ENCODE measurements at regions not wholly inside any gene's neighbourhood (a gene's known extent, or its start where the extent isn't known, plus 50 kb on each side); places are given as distances from the start of the nearest gene placed in this dataset.

DNA sequence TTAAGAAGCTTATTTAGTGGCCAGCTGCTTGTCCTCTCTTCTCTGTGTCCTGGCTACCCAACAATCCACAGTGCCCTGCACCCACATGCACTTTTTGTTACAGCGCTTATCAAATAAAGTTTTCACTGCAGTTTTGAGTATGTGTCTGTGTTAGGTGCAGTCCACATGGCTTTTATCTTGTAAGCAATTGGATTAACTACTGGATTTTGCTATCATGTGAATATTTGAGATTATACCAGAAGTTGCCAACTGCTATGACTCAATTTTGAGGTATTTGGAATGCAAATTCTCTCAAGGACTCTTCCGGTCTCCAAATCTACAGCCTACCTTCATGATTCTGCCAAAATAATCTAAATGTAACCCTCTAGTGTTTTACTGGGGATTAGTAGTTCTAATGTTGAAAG, 690.2 kb downstream of the NR2F1-AS1 start:
- Mint-ChIP-seq H3K27me3 (no peaks in the 10 kb centered on the region), H3K36me3 (ENCODE audit: low read depth) (no peaks in the 10 kb centered on the region), H3K4me1 (no peaks in the 10 kb centered on the region), H3K27ac (no peak overlapping the region), H3K4me3 (no peak overlapping the region), H3K9me3 (peaks cover 5% of the 10 kb centered on the region)
- DNase-seq = no peak
- ChIA-PET CTCF (no interaction called here), POLR2A (no interaction called here)

DNA sequence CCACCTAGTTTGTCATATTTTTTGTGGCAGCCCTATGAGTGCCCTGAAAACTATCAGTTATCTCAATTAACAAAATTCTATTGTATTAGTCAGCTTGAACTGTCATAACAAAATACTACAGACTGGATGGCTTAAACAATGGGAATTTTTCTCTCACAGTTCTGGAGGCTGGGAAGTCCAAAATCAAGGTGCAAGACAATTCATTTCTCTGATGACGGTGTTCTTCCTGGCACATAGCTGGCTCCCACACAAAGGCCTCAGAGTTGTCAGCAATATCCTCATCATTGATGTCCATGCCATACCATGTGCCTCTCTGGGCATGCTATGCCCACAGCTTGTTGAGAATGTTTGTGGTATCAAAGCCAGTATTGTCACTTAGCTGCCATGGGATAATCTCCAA, 691.9 kb downstream of the NR2F1-AS1 start:
- Mint-ChIP-seq H3K4me1 (no peaks in the 10 kb centered on the region), H3K9me3 (peaks cover 5% of the 10 kb centered on the region), H3K27ac (no peak overlapping the region), H3K27me3 (no peaks in the 10 kb centered on the region), H3K36me3 (ENCODE audit: low read depth) (no peaks in the 10 kb centered on the region), H3K4me3 (no peak overlapping the region)
- CTCF ChIA-PET = no interaction called here
- DNase-seq = no peak
- POLR2A ChIA-PET = no interaction called here

DNA sequence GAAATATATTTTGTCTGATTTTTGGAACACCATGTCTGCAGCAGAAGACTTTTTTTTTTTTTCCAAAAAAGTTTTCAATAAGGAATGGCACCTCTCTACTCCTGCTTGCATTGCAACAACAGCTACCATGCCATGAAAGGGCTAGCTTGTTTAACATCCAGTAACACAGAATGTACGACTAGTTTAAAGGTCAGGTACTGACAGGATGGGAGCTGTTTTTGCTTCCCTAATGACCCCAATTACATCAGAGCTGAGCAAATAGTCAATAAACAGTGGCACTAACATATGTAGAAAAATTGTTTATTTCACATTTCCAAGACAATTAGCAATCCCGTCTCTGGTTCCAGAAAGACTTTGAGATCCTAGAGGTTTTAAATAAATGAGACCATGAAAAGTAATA, 693.8 kb downstream of the NR2F1-AS1 start:
- Mint-ChIP-seq H3K4me1 (no peaks in the 10 kb centered on the region), H3K9me3 (peaks cover 5% of the 10 kb centered on the region), H3K36me3 (ENCODE audit: low read depth) (no peaks in the 10 kb centered on the region), H3K27ac (no peak overlapping the region), H3K27me3 (no peaks in the 10 kb centered on the region), H3K4me3 (no peak overlapping the region)
- ChIA-PET CTCF (interaction anchor here (0.7 kb wide), 1 partner anchor 1237 kb away, joined by 3 read pairs; no protein-coding TSS in a partner anchor), POLR2A (no interaction called here)
- no peak for DNase-seq

DNA sequence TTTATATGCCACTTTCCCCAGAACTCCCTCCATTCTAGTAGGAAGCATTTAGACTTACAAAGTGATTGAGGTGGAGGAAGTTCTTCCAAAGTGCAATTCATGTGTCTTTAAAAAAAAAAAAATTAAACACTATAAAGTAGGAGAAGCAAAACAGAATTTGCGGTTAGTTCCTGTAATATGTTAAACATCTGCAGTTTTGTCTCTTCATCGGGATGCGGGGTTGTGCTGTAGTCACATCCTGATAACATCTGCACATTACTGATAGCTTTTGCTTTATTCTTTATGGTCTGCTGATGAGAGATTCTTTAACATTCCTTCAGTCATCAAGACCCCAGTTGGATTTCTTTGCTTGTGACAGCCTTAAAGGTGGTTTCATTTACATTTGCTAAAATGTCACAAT, 694.3 kb downstream of the NR2F1-AS1 start:
- CTCF ChIA-PET = interaction anchor here (0.7 kb wide), 1 partner anchor 1237 kb away, joined by 3 read pairs; no protein-coding TSS in a partner anchor
- Mint-ChIP-seq H3K36me3 (ENCODE audit: low read depth) (no peaks in the 10 kb centered on the region), H3K9me3 (peaks cover 5% of the 10 kb centered on the region), H3K4me1 (no peaks in the 10 kb centered on the region), H3K27ac (no peak overlapping the region), H3K4me3 (no peak overlapping the region), H3K27me3 (no peaks in the 10 kb centered on the region)
- DNase-seq = no peak
- POLR2A ChIA-PET = no interaction called here

DNA sequence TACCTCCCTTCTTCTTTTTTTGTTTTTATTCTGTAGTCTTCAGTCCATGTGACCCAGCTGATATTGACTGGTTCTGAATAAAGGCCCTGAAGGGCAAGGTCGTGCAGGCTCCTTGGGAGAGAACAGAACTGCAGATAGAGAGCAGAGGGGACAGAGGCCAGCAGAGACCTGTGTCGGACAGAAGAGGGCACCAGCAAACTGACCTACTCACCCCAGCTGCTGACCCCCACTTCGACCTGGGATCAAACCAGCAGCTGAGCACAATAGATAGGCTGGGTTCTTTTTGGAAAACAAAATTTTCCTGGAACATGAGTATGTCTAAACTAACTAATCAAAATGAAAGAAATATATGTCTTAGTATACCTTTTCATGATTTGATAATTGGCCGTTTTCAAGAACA, 695.1 kb downstream of the NR2F1-AS1 start:
- H3K4me3 Mint-ChIP-seq = no peak overlapping the region
- ChIA-PET CTCF (no interaction called here), POLR2A (no interaction called here)
- no peak for DNase-seq
- no peaks in the 10 kb centered on the region for H3K36me3 Mint-ChIP-seq (ENCODE audit: low read depth)
- no peak overlapping the region for H3K27ac Mint-ChIP-seq
- peaks cover 5% of the 10 kb centered on the region for H3K9me3 Mint-ChIP-seq
- H3K27me3 Mint-ChIP-seq = no peaks in the 10 kb centered on the region
- no peaks in the 10 kb centered on the region for H3K4me1 Mint-ChIP-seq

DNA sequence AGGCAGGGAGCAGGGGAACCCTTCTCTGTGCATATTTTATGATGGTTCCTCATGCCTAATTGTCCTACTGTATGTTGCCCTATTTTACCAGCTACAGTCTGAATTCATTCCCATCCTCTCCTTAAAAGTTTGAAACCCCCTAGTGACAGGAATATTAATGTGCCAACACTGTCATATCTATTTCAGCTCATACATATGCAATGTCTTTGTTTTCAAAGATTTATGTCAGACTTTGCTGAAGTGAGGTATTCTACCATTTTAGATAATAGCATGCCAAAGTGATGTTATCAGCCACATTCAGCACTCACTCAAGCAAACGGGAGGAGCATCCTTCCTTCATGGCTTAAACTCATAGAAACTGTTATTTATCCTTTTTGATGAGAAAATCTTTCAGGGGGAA, 696.5 kb downstream of the NR2F1-AS1 start:
- H3K27ac Mint-ChIP-seq = no peak overlapping the region
- ChIA-PET CTCF (no interaction called here), POLR2A (no interaction called here)
- no peak overlapping the region for H3K4me3 Mint-ChIP-seq
- H3K27me3 Mint-ChIP-seq = no peaks in the 10 kb centered on the region
- H3K9me3 Mint-ChIP-seq = peaks cover 5% of the 10 kb centered on the region
- no peaks in the 10 kb centered on the region for H3K36me3 Mint-ChIP-seq (ENCODE audit: low read depth)
- H3K4me1 Mint-ChIP-seq = no peaks in the 10 kb centered on the region
- no peak for DNase-seq

DNA sequence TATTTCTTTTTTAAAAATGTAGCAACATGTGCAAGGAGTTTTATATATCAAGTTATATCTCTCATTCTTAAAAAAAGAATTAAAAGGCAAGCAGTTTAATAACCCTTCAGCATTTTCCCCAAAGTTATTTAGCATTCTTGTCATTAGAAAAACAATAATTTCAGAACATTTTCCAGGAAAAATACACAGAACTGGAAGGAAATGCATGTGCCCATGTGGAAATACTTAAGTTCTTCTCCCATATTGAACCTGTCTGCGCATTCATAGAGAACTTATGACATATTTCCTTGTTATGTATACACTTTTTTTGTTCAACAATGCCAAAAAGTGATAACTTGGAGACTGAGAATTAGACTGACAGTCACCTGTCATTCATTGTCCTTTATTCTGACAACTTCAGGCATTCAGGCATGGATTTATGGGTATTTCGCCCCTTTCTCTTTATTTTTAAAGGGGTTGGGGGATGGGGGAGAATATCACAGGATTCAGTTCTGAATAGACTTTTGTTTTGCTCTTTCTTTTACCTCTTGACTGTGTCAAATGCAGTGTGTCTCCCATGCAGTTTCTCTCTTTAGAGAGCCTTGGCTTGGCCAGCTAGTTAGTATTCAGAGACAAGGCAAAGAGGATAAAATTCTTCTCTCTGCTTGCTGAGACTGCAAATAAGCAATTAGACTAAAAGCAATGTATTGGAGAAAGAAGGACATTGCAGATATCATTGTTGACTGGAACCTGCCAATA, 701.0 kb downstream of the NR2F1-AS1 start:
- ChIA-PET CTCF (no interaction called here), POLR2A (no interaction called here)
- no peaks in the 10 kb centered on the region for H3K4me1 Mint-ChIP-seq
- H3K36me3 Mint-ChIP-seq (ENCODE audit: low read depth) = no peaks in the 10 kb centered on the region
- H3K9me3 Mint-ChIP-seq = peaks cover 11% of the 10 kb centered on the region
- DNase-seq = no peak
- H3K27me3 Mint-ChIP-seq = no peaks in the 10 kb centered on the region
- no peak overlapping the region for H3K27ac Mint-ChIP-seq
- no peak overlapping the region for H3K4me3 Mint-ChIP-seq

DNA sequence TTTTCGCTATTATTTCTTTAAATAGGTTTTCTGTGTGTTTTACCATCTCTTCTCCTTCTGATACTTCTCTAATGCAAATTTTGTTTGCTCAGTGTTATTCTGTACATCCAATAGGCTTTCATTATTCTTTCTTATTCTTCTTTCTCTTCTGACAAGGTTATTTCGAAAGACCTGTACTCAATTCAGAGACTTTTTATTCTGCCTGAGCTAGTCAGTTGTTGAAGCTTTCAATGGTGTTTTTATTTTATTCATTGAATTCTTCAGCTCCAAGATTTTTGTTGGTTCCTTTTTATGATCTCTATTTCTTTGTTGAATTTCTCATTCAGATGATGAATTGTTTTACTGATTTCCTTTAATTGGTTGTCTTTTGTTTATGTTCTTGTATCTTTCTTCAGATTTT, 706.2 kb downstream of the NR2F1-AS1 start:
- Mint-ChIP-seq H3K36me3 (ENCODE audit: low read depth) (no peaks in the 10 kb centered on the region), H3K27ac (no peak overlapping the region), H3K27me3 (no peaks in the 10 kb centered on the region), H3K4me3 (no peak overlapping the region), H3K4me1 (no peaks in the 10 kb centered on the region), H3K9me3 (peaks cover 17% of the 10 kb centered on the region)
- ChIA-PET POLR2A (no interaction called here), CTCF (no interaction called here)
- no peak for DNase-seq

DNA sequence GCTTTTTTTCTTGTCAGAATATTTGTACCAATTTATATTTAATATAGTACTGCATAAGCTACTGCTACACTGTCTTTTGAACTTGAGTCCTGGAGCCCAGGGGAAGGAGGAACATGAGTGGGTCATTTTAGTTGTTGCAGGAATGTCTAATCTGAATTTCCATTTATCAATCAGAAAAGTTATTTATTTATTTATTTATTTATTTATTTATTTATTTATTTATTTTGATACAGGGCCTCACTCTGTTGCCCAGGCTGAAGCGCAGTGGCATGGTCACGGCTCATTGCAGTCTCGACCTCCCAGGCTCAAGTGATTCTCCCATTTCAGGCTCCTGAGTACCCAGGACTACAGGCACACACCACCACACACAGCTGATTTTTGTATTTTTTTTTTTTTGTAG, 712.6 kb downstream of the NR2F1-AS1 start:
- DNase-seq = no peak
- Mint-ChIP-seq H3K4me1 (no peaks in the 10 kb centered on the region), H3K9me3 (peaks cover 5% of the 10 kb centered on the region), H3K36me3 (ENCODE audit: low read depth) (no peaks in the 10 kb centered on the region), H3K4me3 (no peak overlapping the region), H3K27me3 (no peaks in the 10 kb centered on the region), H3K27ac (no peak overlapping the region)
- CTCF ChIA-PET = no interaction called here
- POLR2A ChIA-PET = no interaction called here

DNA sequence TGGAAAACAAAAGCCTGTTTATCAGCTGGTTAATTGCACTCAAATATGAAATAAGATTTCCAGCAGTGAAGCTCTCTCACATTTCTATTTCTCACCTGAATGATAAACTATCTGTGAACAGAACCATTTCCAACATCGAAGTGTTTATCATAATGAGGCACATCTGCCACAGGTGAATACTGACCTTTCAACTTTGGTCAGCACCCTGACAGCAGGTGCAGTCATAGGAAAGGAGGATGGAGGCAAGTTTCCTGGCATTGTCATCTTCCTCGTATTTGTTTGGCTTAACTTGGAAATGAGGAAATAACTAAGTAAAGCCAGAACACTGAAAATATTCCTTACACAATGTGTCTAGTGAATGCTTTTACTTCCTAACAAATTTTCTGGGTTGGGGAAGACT, 716.4 kb downstream of the NR2F1-AS1 start:
- Mint-ChIP-seq H3K4me3 (no peak overlapping the region), H3K27ac (no peak overlapping the region), H3K27me3 (no peaks in the 10 kb centered on the region), H3K36me3 (ENCODE audit: low read depth) (no peaks in the 10 kb centered on the region), H3K9me3 (no peaks in the 10 kb centered on the region), H3K4me1 (no peaks in the 10 kb centered on the region)
- no peak for DNase-seq
- CTCF ChIA-PET = no interaction called here
- POLR2A ChIA-PET = no interaction called here

DNA sequence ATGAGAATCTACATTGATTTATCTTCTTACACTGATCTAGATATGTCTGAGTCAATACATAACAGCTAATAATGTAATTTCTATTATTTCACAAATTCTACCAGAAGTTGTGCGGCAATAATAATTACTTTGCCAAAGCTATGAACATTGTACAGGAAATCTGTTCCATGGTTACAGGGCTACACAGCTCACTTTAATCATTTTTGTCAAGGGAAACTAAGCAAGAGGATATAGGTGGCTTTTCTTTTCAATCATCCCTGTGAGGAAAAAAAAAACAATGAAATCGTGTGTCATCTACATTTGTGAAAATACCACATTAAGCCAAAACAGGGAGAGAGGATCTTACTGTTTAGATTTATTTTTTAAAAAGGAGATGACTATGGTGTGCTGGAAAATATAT, 717.4 kb downstream of the NR2F1-AS1 start:
- H3K4me3 Mint-ChIP-seq = no peak overlapping the region
- H3K36me3 Mint-ChIP-seq (ENCODE audit: low read depth) = no peaks in the 10 kb centered on the region
- POLR2A ChIA-PET = no interaction called here
- CTCF ChIA-PET = no interaction called here
- no peak for DNase-seq
- no peaks in the 10 kb centered on the region for H3K9me3 Mint-ChIP-seq
- H3K27me3 Mint-ChIP-seq = no peaks in the 10 kb centered on the region
- H3K27ac Mint-ChIP-seq = no peak overlapping the region
- H3K4me1 Mint-ChIP-seq = no peaks in the 10 kb centered on the region

DNA sequence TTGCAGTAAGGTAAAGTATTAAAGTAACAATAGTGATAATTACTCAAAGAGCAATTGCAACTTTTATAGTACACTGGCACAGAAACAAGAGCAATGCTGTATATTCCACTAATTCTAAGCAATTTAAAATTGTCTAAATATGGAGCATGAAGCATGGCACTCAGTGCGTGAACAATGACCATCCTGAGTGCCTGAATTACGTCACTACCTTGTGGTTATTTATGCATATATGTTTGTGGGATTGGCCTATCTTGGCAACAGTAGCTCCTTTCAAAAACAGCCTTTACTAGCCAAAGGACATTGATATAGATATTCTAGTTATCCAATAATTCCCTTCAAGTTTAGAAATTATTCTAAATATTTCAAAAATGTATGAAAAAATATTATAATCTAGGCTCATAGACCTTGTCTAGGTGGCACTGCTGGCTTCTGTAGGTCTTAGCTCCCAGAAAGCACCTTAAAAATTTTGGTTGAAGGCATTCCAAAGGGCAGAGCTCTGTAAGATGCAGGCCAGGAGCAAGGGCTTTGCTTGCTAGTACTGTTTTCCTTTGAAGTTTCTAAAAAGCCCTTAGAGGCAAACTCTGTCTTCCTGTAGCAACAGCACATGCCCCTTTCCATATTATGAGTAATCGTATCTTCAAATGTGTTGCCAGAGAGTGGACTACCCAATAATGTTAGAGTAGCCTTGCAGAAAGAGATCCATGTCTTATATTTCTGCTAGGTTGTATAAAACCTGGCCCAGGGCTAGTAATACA, 719.3 kb downstream of the NR2F1-AS1 start:
- ChIA-PET POLR2A (no interaction called here), CTCF (no interaction called here)
- H3K4me1 Mint-ChIP-seq = no peaks in the 10 kb centered on the region

DNA sequence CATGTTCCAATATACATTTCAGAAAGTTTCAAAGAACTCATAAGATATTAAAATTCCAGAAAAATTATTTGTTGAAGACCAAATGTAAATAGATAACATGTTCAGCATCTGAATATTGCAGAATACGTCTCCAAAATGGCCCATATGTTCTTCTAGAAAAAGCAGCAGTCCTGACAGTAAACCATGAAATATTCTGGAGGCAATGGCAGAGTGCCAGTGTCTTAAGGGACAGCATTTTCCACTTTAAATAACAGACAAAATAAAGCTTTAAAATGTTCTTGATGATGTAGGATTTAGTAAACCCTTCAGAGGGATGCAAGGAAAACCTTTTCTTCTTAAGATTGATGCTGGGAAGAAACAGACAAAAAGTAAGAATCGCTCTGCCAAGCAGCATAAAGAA, 721.0 kb downstream of the NR2F1-AS1 start:
- Mint-ChIP-seq H3K9me3 (no peaks in the 10 kb centered on the region), H3K27me3 (no peaks in the 10 kb centered on the region), H3K36me3 (ENCODE audit: low read depth) (no peaks in the 10 kb centered on the region), H3K4me3 (no peak overlapping the region), H3K4me1 (no peaks in the 10 kb centered on the region), H3K27ac (no peak overlapping the region)
- DNase-seq = no peak
- ChIA-PET POLR2A (no interaction called here), CTCF (no interaction called here)

More for the DNA sequence above, 719.3 kb downstream of the NR2F1-AS1 start:
- no peak for DNase-seq
- Mint-ChIP-seq H3K27ac (no peak overlapping the region), H3K36me3 (ENCODE audit: low read depth) (no peaks in the 10 kb centered on the region), H3K27me3 (no peaks in the 10 kb centered on the region), H3K4me3 (no peak overlapping the region), H3K9me3 (no peaks in the 10 kb centered on the region)

DNA sequence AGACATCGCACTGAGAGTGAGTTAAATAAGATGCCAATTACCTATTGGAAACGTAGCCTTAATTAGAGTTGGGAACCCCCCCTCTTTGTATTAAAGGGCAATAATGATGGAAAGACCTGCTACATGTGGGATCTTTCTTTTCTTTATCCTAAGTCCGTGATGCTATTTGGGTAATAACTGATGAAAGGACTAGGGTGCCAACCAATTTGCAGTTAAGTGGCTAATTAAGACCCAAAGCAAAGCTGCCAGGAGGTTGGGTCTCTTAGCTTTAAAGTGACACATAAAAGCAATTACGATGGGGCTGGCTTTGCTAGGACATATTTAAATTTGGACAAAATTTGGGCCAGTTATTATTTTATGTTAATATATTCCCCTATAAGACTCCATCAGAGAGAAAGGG, 728.8 kb downstream of the NR2F1-AS1 start:
- H3K4me1 Mint-ChIP-seq = no peaks in the 10 kb centered on the region
- DNase-seq = no peak
- H3K27me3 Mint-ChIP-seq = no peaks in the 10 kb centered on the region
- no peak overlapping the region for H3K4me3 Mint-ChIP-seq
- no peaks in the 10 kb centered on the region for H3K36me3 Mint-ChIP-seq (ENCODE audit: low read depth)
- no peak overlapping the region for H3K27ac Mint-ChIP-seq
- POLR2A ChIA-PET = no interaction called here
- CTCF ChIA-PET = no interaction called here
- no peaks in the 10 kb centered on the region for H3K9me3 Mint-ChIP-seq
